OCI-LY7 (cell line): ENCODE measurements at regions not wholly inside any gene's neighbourhood (a gene's known extent, or its start where the extent isn't known, plus 50 kb on each side); places are given as distances from the start of the nearest gene placed in this dataset.

Experiments used
- BruUV-seq: library from RNA; stranded (reverse); fragments of 400-500 nt; replicated peaks from 2 replicates; lab custom pipeline; 2021; lab: Mats Ljungman, UMichigan
- CTCF ChIA-PET: fragments of 300-600 bp; sonication (Branson Sonifier 250); formaldehyde crosslinking; loops from one replicate; lab custom pipeline; 2022; ENCODE audit warnings: antibody characterized with exemption; ENCODE audit not compliant: unreplicated experiment; lab: Charles Lee
- POLR2A ChIA-PET: fragments of 300-600 bp; sonication (Branson Sonifier 250); formaldehyde crosslinking; loops from one replicate; lab custom pipeline; 2022; ENCODE audit warnings: antibody characterized with exemption; lab: Charles Lee
- DNase-seq: peaks from one replicate; pipeline ENCODE4 v3.0.0-alpha.2; 2015; ENCODE audit warnings: low spot score
- H2AFZ ChIP-seq: fragments of 200-600 bp; sonication (generic), shearing (Covaris generic); 2 replicates; pipeline ENCODE4 v1.6.1; 2014; ENCODE audit warnings: mild to moderate bottlenecking, antibody characterized with exemption, low read length, moderate library complexity
- H3K27ac ChIP-seq: fragments of 200-600 bp; sonication (generic); 2 replicates; pipeline ENCODE4 v1.5.1; 2014; ENCODE audit warnings: mixed run types, low read depth, mild to moderate bottlenecking, moderate library complexity, low read length, inconsistent platforms; ENCODE audit not compliant: poor library complexity, severe bottlenecking
- H3K36me3 ChIP-seq: fragments of 200-600 bp; sonication (generic); 2 replicates; pipeline ENCODE4 v1.6.1; 2014; ENCODE audit warnings: mild to moderate bottlenecking, antibody characterized with exemption, low read length, moderate library complexity, mixed read lengths; ENCODE audit not compliant: insufficient read depth
- H3K4me1 ChIP-seq: fragments of 200-600 bp; sonication (generic); 2 replicates; pipeline ENCODE4 v1.5.1; 2014; ENCODE audit warnings: mild to moderate bottlenecking, low read length; ENCODE audit not compliant: insufficient read depth, poor library complexity, severe bottlenecking
- H3K4me2 ChIP-seq: fragments of 200-600 bp; sonication (generic); 2 replicates; pipeline ENCODE4 v1.6.1; 2014; ENCODE audit warnings: mild to moderate bottlenecking, low read length
- H3K4me3 ChIP-seq: fragments of 200-600 bp; sonication (generic); 2 replicates; pipeline ENCODE4 v1.5.1; 2014; ENCODE audit warnings: mild to moderate bottlenecking, low read depth, low read length; ENCODE audit not compliant: poor library complexity, severe bottlenecking
- H3K79me2 ChIP-seq: fragments of 200-600 bp; sonication (generic); 2 replicates; pipeline ENCODE4 v1.6.1; 2016; ENCODE audit warnings: low read depth, mild to moderate bottlenecking, low read length, moderate library complexity, mixed read lengths; ENCODE audit not compliant: insufficient read depth
- H3K9me2 ChIP-seq: fragments of 200-600 bp; sonication (generic); 2 replicates; pipeline ENCODE4 v1.6.1; 2016; ENCODE audit warnings: mild to moderate bottlenecking, low read length, mixed read lengths; ENCODE audit not compliant: insufficient read depth
- H3K9me3 ChIP-seq: fragments of 200-600 bp; sonication (generic); 2 replicates; pipeline ENCODE4 v1.6.1; 2014; ENCODE audit warnings: mild to moderate bottlenecking, mixed run types, low read length, mixed read lengths
- H4K20me1 ChIP-seq: fragments of 200-600 bp; sonication (generic); 2 replicates; pipeline ENCODE4 v1.6.1; 2014; ENCODE audit warnings: mild to moderate bottlenecking, antibody characterized with exemption, low read length, moderate library complexity, mixed read lengths; ENCODE audit not compliant: insufficient read depth
- EZH2phosphoT487 ChIP-seq: fragments of 200-600 bp; sonication (generic); IDR thresholded peaks from 2 replicates; pipeline ENCODE4 v1.6.1; 2018; ENCODE audit warnings: low read depth, borderline replicate concordance, mild to moderate bottlenecking, mixed run types, antibody characterized with exemption, low read length, moderate library complexity, mixed read lengths
- intact Hi-C: fragments of 100-400 bp; cut with micrococcal nuclease; formaldehyde crosslinking; loops from one replicate; pipeline ENCODE4 v1.10.0; 2022; ENCODE audit not compliant: unreplicated experiment
- TF ChIP-seq, protein P1 (sequence below): fragments of 200-600 bp; sonication (generic); conservative IDR thresholded peaks from 2 replicates; pipeline ENCODE4 v1.5.1; 2014; ENCODE audit warnings: mild to moderate bottlenecking, antibody characterized with exemption, low read length, moderate library complexity, mixed read lengths

DNA sequence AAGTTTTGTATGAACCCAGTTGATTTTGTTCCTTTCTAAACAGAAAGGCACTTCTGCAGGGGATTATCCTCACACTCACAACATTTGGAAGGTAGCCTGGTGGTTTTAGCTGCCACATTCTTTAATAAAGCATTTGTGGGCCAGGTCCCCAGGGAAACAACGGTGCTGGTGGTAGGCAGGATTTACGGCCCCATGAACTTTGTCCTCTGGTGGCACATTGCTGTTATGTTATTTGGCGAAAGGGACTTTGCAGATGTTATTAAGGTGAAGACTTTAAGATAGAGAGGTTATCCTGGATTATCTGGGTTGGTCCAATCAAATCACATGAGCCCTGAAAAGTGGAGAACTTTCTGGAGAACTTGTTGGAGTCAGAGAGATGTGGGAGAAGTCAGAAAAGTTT, 86.3 kb upstream of the C9orf72 start:
- DNase-seq, result no peak
- no peaks in the 10 kb centered on the region for H3K79me2 ChIP-seq
- H3K36me3 ChIP-seq, result no peaks in the 10 kb centered on the region
- H3K4me3 ChIP-seq, result no peak overlapping the region
- CTCF ChIA-PET, result no interaction called here
- BruUV-seq, result no TSS peak
- H2AFZ ChIP-seq, result no peak overlapping the region; the same call in 1 of the 2 replicates
- intact Hi-C loops, result no loop called here
- no peaks in the 10 kb centered on the region for H3K9me2 ChIP-seq
- no peaks in the 10 kb centered on the region for H3K9me3 ChIP-seq
- no peak overlapping the region for H3K27ac ChIP-seq
- H3K4me2 ChIP-seq, result no peak overlapping the region
- H4K20me1 ChIP-seq, result no peaks in the 10 kb centered on the region
- TF ChIP-seq EZH2phosphoT487, result no peak
- TF ChIP-seq, protein P1, sequence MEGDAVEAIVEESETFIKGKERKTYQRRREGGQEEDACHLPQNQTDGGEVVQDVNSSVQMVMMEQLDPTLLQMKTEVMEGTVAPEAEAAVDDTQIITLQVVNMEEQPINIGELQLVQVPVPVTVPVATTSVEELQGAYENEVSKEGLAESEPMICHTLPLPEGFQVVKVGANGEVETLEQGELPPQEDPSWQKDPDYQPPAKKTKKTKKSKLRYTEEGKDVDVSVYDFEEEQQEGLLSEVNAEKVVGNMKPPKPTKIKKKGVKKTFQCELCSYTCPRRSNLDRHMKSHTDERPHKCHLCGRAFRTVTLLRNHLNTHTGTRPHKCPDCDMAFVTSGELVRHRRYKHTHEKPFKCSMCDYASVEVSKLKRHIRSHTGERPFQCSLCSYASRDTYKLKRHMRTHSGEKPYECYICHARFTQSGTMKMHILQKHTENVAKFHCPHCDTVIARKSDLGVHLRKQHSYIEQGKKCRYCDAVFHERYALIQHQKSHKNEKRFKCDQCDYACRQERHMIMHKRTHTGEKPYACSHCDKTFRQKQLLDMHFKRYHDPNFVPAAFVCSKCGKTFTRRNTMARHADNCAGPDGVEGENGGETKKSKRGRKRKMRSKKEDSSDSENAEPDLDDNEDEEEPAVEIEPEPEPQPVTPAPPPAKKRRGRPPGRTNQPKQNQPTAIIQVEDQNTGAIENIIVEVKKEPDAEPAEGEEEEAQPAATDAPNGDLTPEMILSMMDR, result no peak
- H3K4me1 ChIP-seq, result no peaks in the 10 kb centered on the region
- POLR2A ChIA-PET, result interaction anchor here (0.5 kb wide), 1 partner anchor 60 kb away, joined by 3 read pairs; no protein-coding TSS in a partner anchor

DNA sequence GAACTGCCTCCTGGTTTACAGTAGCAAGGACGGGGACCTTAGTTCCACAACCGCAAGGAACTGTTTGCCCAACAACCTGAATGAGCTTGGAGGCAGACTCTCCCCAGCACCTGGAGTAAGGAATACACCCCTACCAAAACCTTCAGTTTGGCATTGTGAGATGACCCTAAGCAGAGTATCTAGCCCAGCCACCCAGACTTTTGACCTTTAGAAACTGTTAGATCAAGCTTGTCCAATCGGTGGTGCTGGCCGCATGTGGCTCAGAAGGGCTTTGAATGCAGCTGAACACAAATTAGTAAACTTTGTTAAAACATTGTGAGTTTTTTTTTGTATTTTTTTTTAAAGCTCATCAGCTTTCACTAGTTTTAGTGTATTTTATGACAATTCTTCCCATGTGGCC, 86.9 kb upstream of the C9orf72 start:
- no TSS peak for BruUV-seq
- CTCF ChIA-PET, result no interaction called here

DNA sequence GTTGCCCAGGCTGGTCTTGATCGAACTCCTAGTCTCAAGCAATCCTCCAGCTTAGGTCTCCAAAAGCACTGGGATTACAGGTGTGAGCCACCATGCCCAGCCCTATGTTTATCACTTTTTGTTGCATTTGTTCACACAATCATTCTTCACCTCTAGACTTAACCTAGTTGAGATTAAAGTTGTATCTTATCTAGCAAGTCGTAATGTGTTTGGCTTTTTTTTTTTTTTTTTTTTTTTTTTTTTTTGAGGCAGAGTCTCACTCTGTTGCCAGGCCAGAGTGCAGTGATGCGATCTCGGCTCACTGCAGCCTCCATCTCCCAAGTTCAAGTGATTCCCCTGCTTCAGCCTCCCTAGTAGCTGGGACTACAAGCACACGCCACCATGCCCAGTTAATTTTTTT, 90.2 kb upstream of the C9orf72 start:
- Histone ChIP-seq H2AFZ (no peak overlapping the region), H3K36me3 (no peaks in the 10 kb centered on the region), H3K79me2 (no peaks in the 10 kb centered on the region), H3K27ac (no peak overlapping the region), H3K4me2 (no peak overlapping the region), H4K20me1 (no peaks in the 10 kb centered on the region), H3K4me1 (no peaks in the 10 kb centered on the region), H3K9me3 (no peaks in the 10 kb centered on the region), H3K4me3 (no peak overlapping the region), H3K9me2 (no peaks in the 10 kb centered on the region)
- CTCF ChIA-PET, result no interaction called here
- POLR2A ChIA-PET, result no interaction called here
- DNase-seq, result no peak
- BruUV-seq, result no TSS peak
- intact Hi-C loops, result no loop called here
- TF ChIP-seq EZH2phosphoT487, result no peak
- TF ChIP-seq, protein P1, result no peak

More for the DNA sequence above, 86.9 kb upstream of the C9orf72 start:
- TF ChIP-seq, protein P1, result no peak
- TF ChIP-seq EZH2phosphoT487, result no peak
- no peaks in the 10 kb centered on the region for H4K20me1 ChIP-seq
- no peaks in the 10 kb centered on the region for H3K9me3 ChIP-seq
- no peaks in the 10 kb centered on the region for H3K4me1 ChIP-seq
- no peak overlapping the region for H3K27ac ChIP-seq
- H3K36me3 ChIP-seq, result no peaks in the 10 kb centered on the region
- DNase-seq, result no peak
- H3K9me2 ChIP-seq, result no peaks in the 10 kb centered on the region
- no peaks in the 10 kb centered on the region for H3K79me2 ChIP-seq
- no peak overlapping the region for H3K4me2 ChIP-seq
- POLR2A ChIA-PET, result interaction anchor here (0.5 kb wide), 1 partner anchor 60 kb away, joined by 3 read pairs; no protein-coding TSS in a partner anchor
- no peak overlapping the region for H2AFZ ChIP-seq
- no peak overlapping the region for H3K4me3 ChIP-seq
- intact Hi-C loops, result no loop called here
